K562 (cell line): ENCODE measurements at regions not wholly inside any gene's neighbourhood (a gene's known extent, or its start where the extent isn't known, plus 50 kb on each side); places are given as distances from the start of the nearest gene placed in this dataset.

ENCODE experiments used
- ATAC-seq: fragments of 200-7000 bp; cut with Tn5 transposase; 3 replicates; pipeline ENCODE4 v1.9.1; 2020; ENCODE audit warnings: moderate library complexity
- BruUV-seq: library from RNA; stranded (reverse); fragments of 400-500 nt; replicated peaks from 2 replicates; lab custom pipeline; 2021; lab: Mats Ljungman, UMichigan
- CTCF ChIA-PET: fragments of 300-600 bp; formaldehyde crosslinking; extraction: SDS; loops from one replicate; lab custom pipeline; 2021; ENCODE audit warnings: low intra/inter-chr PET ratio; lab: Yijun Ruan, JAX
- POLR2A ChIA-PET: fragments of 300-600, 350-650 bp; sonication (Branson Sonifier 250); formaldehyde crosslinking; extraction: SDS; loops from one replicate; lab custom pipeline; 2021; ENCODE audit warnings: antibody characterized with exemption, inconsistent platforms; lab: Yijun Ruan, JAX
- DNase-seq, 4 experiments: peaks; one replicate each; pipeline versions ENCODE4 v3.0.0 to v3.0.0-alpha.2; 2011 to 2018; ENCODE audit warnings: low spot score in 3 of 4, mixed read lengths in 3 of 4; ENCODE audit errors: extremely low read depth in 1 of 4
- FAIRE-seq: peaks from 2 replicates; lab custom pipeline; 2011; peaks lifted over from hg19 to GRCh38; lab: Jason Lieb, UNC
- H2AFZ ChIP-seq: 2 replicates; pipeline ENCODE4 v1.6.0; 2011; ENCODE audit warnings: low read depth, low read length, control low read depth, inconsistent platforms
- H3K27ac ChIP-seq: fragments of 200-600 bp; 3 replicates; pipeline ENCODE4 v1.8.0; 2011; ENCODE audit warnings: low read depth, mild to moderate bottlenecking, control low read depth, inconsistent platforms, low read length, moderate library complexity, mixed read lengths; ENCODE audit errors: extremely low read depth
- H3K27me3 ChIP-seq, 2 experiments: fragments of 300-600 bp in 1 of 2; 2 replicates in 1 of 2; 3 replicates in 1 of 2; pipeline versions ENCODE4 v1.6.0 to v1.8.0; 2011; ENCODE audit warnings: inconsistent platforms in 2 of 2, low read length in 2 of 2, mild to moderate bottlenecking in 1 of 2, mixed read lengths in 1 of 2, moderate library complexity in 1 of 2; ENCODE audit not compliant: control insufficient read depth in 2 of 2, insufficient read depth in 2 of 2
- H3K36me3 ChIP-seq: fragments of 300-600 bp; 3 replicates; pipeline ENCODE4 v1.8.0; 2011; ENCODE audit warnings: mild to moderate bottlenecking, low read length, inconsistent platforms; ENCODE audit not compliant: control insufficient read depth, insufficient read depth
- H3K4me1 ChIP-seq, 2 experiments: fragments of 200-600 bp in 1 of 2; replicated peaks in 1 of 2; 2 replicates in 1 of 2; 3 replicates in 1 of 2; pipeline versions ENCODE4 v1.5.1 to v1.8.0; 2011; ENCODE audit warnings: inconsistent platforms in 2 of 2, low read length in 2 of 2, mild to moderate bottlenecking in 1 of 2, mixed read lengths in 1 of 2, moderate library complexity in 1 of 2; ENCODE audit not compliant: control insufficient read depth in 2 of 2, insufficient read depth in 2 of 2
- H3K4me2 ChIP-seq: 2 replicates; pipeline ENCODE4 v1.6.1; 2011; ENCODE audit warnings: low read length, control low read depth, inconsistent platforms, mixed read lengths; ENCODE audit not compliant: insufficient read depth
- H3K4me3 ChIP-seq: fragments of 200-600 bp; sonication (generic), shearing (Covaris generic); 2 replicates; pipeline ENCODE4 v1.5.1; 2016; ENCODE audit warnings: control low read depth, inconsistent platforms
- H3K79me2 ChIP-seq: fragments of 200-600 bp; 3 replicates; pipeline ENCODE4 v1.8.0; 2011; ENCODE audit warnings: low read length, inconsistent platforms; ENCODE audit not compliant: control insufficient read depth, insufficient read depth
- H3K9ac ChIP-seq, 2 experiments: 2 replicates each; pipeline versions ENCODE4 v1.6.0 to v1.6.1; 2011; ENCODE audit warnings: low read depth in 2 of 2, low read length in 2 of 2, control low read depth in 1 of 2, inconsistent platforms in 1 of 2, mild to moderate bottlenecking in 1 of 2, mixed read lengths in 1 of 2; ENCODE audit not compliant: insufficient read depth in 1 of 2
- H3K9me1 ChIP-seq: one replicate; pipeline ENCODE4 v1.6.0; 2011; ENCODE audit warnings: inconsistent platforms, mild to moderate bottlenecking, low read length, moderate library complexity; ENCODE audit not compliant: control insufficient read depth, insufficient read depth
- H3K9me3 ChIP-seq: replicated peaks from 2 replicates; pipeline ENCODE4 v1.5.1; 2011; ENCODE audit warnings: low read depth, low read length, inconsistent platforms; ENCODE audit not compliant: control insufficient read depth, insufficient read depth
- H4K20me1 ChIP-seq: replicated peaks from 2 replicates; pipeline ENCODE4 v1.6.1; 2011; ENCODE audit warnings: low read length, inconsistent platforms, mixed read lengths; ENCODE audit not compliant: control insufficient read depth, insufficient read depth
- CREB3L1 ChIP-seq: fragments of 450-650 bp; IDR thresholded peaks from 2 replicates; pipeline ENCODE4 v1.6.1; 2014; ENCODE audit warnings: low read depth, mild to moderate bottlenecking, moderate library complexity, borderline replicate concordance
- NEUROD1 ChIP-seq: fragments of 150-350 bp; IDR thresholded peaks from 2 replicates; pipeline ENCODE4 v1.6.1; 2014; ENCODE audit warnings: borderline replicate concordance, low read length, low read depth; ENCODE audit not compliant: partially characterized antibody
- RREB1 ChIP-seq: fragments of 250-450 bp; sonication (Bioruptor Pico); IDR thresholded peaks from 2 replicates; pipeline ENCODE4 v1.4.0; 2020
- SMARCE1 ChIP-seq: fragments of 450-650 bp; IDR thresholded peaks from 2 replicates; pipeline ENCODE4 v1.7.1; 2016; ENCODE audit warnings: mild to moderate bottlenecking
- ZBTB5 ChIP-seq: fragments of 450-650 bp; IDR thresholded peaks from 2 replicates; pipeline ENCODE4 v1.6.1; 2017; ENCODE audit warnings: antibody characterized with exemption
- ZFP36 ChIP-seq: fragments of 150-350 bp; IDR thresholded peaks from 2 replicates; pipeline ENCODE4 v1.6.1; 2018; ENCODE audit warnings: low read length, low read depth; ENCODE audit not compliant: partially characterized antibody
- ZNF324 ChIP-seq: fragments of 250-450 bp; sonication (Bioruptor Pico); IDR thresholded peaks from 2 replicates; pipeline ENCODE4 v1.4.0; 2020; ENCODE audit warnings: mild to moderate bottlenecking
- WGBS: fragments of 100-300 bp; shearing (Covaris generic); methylation state at CpG from one replicate; pipeline ENCODE4 v1.1.6; 2016; ENCODE audit warnings: low coverage, mixed read lengths; ENCODE audit not compliant: insufficient coverage; ENCODE audit errors: missing lambda C conversion rate; 5-methylcytosine and 5-hydroxymethylcytosine counted together
- in situ Hi-C: fragments of 300-500 bp; cut with MboI; formaldehyde crosslinking; loops from 4 replicates; pipeline ENCODE4 v1.15.0; 2018; ENCODE audit warnings: inconsistent platforms, mixed read lengths
- intact Hi-C: fragments of 100-400 bp; cut with micrococcal nuclease; formaldehyde crosslinking; loops from 2 replicates; pipeline ENCODE4 v1.14.2; 2022

- no peak for TF ChIP-seq ZBTB5
- TF ChIP-seq ZNF324, result no peak
- TF ChIP-seq ZFP36, result no peak
Observed at GRCh38 chr9:26458054-26458453, 434.5 kb downstream of the CAAP1 start (continued).

GRCh38 chr9:26457151-26457550, 435.5 kb downstream of the CAAP1 start:
- DNase-seq, result no peak
- Histone ChIP-seq H3K9me1 (no peaks in the 10 kb centered on the region), H3K27me3 (no peaks in the 10 kb centered on the region), H4K20me1 (no peaks in the 10 kb centered on the region), H3K9ac (no peak overlapping the region), H3K79me2 (no peaks in the 10 kb centered on the region), H3K4me2 (no peak overlapping the region), H3K4me1 (no peaks in the 10 kb centered on the region), H3K4me3 (no peak overlapping the region), H3K27ac (no peak overlapping the region), H3K36me3 (no peaks in the 10 kb centered on the region), H2AFZ (no peak overlapping the region), H3K9me3 (no peaks in the 10 kb centered on the region)
- WGBS, result no CpG with 5 or more reads among the region's 3 CpGs
- ChIA-PET POLR2A (no interaction called here), CTCF (no interaction called here)
- in situ Hi-C loops, result no loop called here
- no peak for FAIRE-seq
- ATAC-seq, result no peak
- no TSS peak for BruUV-seq
- intact Hi-C loops, result no loop called here
- TF ChIP-seq NEUROD1, result no peak
- TF ChIP-seq RREB1 (CRISPR knock-in tag), result no peak
- TF ChIP-seq SMARCE1, result no peak
- TF ChIP-seq CREB3L1, result no peak
